GM18873 (cell line): ENCODE measurements at regions not wholly inside any gene's neighbourhood (a gene's known extent, or its start where the extent isn't known, plus 50 kb on each side); places are given as distances from the start of the nearest gene placed in this dataset.

Experiments used
- ATAC-seq: cut with Tn5 transposase; IDR thresholded peaks from one replicate; pipeline ENCODE4 v1.9.1; 2021; ENCODE audit warnings: mild to moderate bottlenecking, moderate library complexity, moderate number of reproducible peaks; ENCODE audit not compliant: unreplicated experiment, low FRiP score

GRCh38 chr13:89897681-89898080 is 1449.8 kb upstream of the MIR17HG start:
- ATAC-seq: no peak

- no peak for ATAC-seq
Observed at GRCh38 chr13:89899302-89900103, 1448.0 kb upstream of the MIR17HG start.

GRCh38 chr13:89900104-89900765 is 1447.3 kb upstream of the MIR17HG start:
- ATAC-seq: no peak

GRCh38 chr13:89902223-89902622 is 1445.3 kb upstream of the MIR17HG start:
- no peak for ATAC-seq

- no peak for ATAC-seq
Observed at GRCh38 chr13:89903115-89903514, 1444.4 kb upstream of the MIR17HG start.

GRCh38 chr13:89910166-89910565 is 1437.3 kb upstream of the MIR17HG start:
- ATAC-seq: no peak

GRCh38 chr13:89916551-89916950 is 1430.9 kb upstream of the MIR17HG start:
- no peak for ATAC-seq

- ATAC-seq: no peak
Observed at GRCh38 chr13:89920461-89920860, 1427.0 kb upstream of the MIR17HG start.

GRCh38 chr13:89923052-89923451 is 1424.4 kb upstream of the MIR17HG start:
- no peak for ATAC-seq

GRCh38 chr13:89923736-89924135 is 1423.8 kb upstream of the MIR17HG start:
- no peak for ATAC-seq

- no peak for ATAC-seq
Observed at GRCh38 chr13:89925107-89925506, 1422.4 kb upstream of the MIR17HG start.

GRCh38 chr13:89930861-89931260 is 1416.6 kb upstream of the MIR17HG start:
- no peak for ATAC-seq

- ATAC-seq: no peak
Observed at GRCh38 chr13:89932902-89933301, 1414.6 kb upstream of the MIR17HG start.

GRCh38 chr13:89936256-89936655 is 1411.2 kb upstream of the MIR17HG start:
- no peak for ATAC-seq

GRCh38 chr13:89937420-89937819 is 1410.1 kb upstream of the MIR17HG start:
- ATAC-seq: no peak

GRCh38 chr13:89940383-89940782 is 1407.1 kb upstream of the MIR17HG start:
- ATAC-seq: no peak

GRCh38 chr13:89943139-89943538 is 1404.3 kb upstream of the MIR17HG start:
- no peak for ATAC-seq

GRCh38 chr13:89950225-89950624 is 1397.3 kb upstream of the MIR17HG start:
- ATAC-seq: no peak

- ATAC-seq: no peak
Observed at GRCh38 chr13:89951341-89951740, 1396.1 kb upstream of the MIR17HG start.

- ATAC-seq: no peak
Observed at GRCh38 chr13:89953581-89953980, 1393.9 kb upstream of the MIR17HG start.

GRCh38 chr13:89955773-89956172 is 1391.7 kb upstream of the MIR17HG start:
- ATAC-seq: no peak

GRCh38 chr13:89959074-89959473 is 1388.4 kb upstream of the MIR17HG start:
- ATAC-seq: no peak
